HG03045 (cell line): ENCODE measurements at regions not wholly inside any gene's neighbourhood (a gene's known extent, or its start where the extent isn't known, plus 50 kb on each side); places are given as distances from the start of the nearest gene placed in this dataset.

ENCODE experiments used
- ATAC-seq: cut with Tn5 transposase; IDR thresholded peaks from one replicate; pipeline ENCODE4 v1.9.1; 2021; ENCODE audit warnings: mild to moderate bottlenecking, moderate library complexity; ENCODE audit not compliant: unreplicated experiment

DNA sequence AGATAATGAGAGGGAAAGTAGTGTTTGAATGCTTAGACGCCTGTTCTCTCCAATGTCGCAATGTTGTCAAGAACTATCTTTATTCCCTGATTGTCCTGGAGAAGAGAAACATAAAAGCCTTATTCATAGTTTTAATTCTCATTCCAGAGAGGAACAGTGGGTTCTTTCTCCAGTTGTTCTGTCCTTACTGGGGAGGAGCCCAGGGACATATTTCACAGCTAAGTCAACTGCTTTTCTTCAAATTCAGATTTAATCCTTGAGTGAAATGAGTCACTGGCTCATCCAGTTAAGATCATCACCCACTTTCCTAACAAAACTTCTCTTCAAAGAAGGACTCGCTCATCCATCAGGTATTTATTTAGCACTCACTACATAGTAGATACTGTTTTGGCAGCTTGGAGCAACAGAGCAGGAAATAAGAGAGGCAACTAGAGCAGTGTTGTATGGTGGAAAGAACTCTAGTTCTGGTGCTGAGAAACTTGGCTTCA is 365.7 kb upstream of the USP24 start:
- ATAC-seq = no peak

- ATAC-seq = no peak
Observed at GRCh38 chr1:55579332-55580001, 364.3 kb upstream of the USP24 start.

DNA sequence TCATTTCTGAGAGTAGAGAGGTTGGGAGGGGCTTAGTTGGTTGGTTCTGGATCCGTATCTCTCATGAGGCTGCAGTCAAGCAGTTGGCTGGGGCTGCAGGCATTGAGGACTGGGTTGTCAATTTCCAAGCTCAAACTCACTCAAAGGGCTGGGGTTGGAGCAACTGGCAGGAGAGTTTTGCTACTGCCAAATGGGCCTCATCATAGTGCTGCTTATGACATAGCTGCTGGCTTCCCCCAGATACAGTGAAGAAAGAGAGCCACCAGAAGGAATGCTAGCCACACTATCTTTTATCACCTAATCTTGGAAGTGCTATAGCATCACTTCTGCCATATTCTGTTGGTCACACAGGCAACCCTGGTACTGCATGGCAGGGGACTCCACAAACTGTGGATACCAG is 363.5 kb upstream of the USP24 start:
- ATAC-seq = no peak

- ATAC-seq = no peak
Observed at GRCh38 chr1:55575571-55576279, 360.6 kb upstream of the USP24 start.

DNA sequence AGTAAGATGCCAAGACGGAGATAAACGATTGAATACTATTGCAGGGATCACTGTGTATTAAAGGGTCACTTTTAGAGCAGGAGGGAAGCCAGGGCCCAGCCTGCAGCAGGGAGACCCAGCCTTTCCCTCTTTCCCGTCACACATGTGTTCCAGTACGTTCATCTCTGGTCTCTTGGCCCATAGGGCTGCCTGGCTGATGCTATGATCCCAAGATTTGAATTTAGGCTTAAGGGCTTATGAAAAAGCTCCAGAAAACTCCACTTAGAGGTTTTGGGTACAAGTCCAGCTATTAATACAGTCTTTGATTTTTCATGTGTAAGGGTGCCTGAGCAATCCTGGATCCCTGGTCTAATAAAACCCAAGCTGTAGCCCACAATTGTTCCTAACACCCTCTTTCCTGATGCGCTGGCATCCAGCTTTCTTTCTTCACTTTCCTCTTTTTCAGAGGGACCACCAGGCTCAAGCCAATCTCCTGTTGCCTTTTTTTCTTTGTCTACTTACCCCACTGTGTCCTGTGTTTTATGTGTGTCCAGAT is 359.6 kb upstream of the USP24 start:
- no peak for ATAC-seq

GRCh38 chr1:55572878-55573734 is 357.9 kb upstream of the USP24 start:
- no peak for ATAC-seq

- no peak for ATAC-seq
Observed at GRCh38 chr1:55571767-55572166, 356.6 kb upstream of the USP24 start.

- no peak for ATAC-seq
Observed at GRCh38 chr1:55569417-55569816, 354.3 kb upstream of the USP24 start.

DNA sequence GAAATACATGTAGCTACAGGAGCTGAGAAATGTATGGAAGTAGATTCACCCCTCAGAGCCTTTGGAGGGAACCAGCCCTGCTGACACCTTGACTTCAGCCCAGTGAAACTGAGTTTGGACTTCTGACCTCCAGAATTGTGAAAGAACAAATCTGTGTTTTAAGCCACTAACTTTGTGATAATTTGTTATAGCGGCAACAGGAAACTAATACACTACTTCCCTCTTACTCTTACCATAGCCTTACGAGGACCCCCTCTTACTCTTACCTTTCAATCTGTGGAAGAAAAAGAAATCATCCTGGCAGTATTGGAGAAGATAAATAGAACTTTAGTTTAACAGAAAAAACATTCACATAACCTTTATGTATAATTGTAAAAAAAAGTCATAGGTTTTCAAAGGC is 353.6 kb upstream of the USP24 start:
- no peak for ATAC-seq

GRCh38 chr1:55560266-55560665 is 345.1 kb upstream of the USP24 start:
- no peak for ATAC-seq

GRCh38 chr1:55559842-55560241 is 344.7 kb upstream of the USP24 start:
- ATAC-seq = no peak

GRCh38 chr1:55559161-55559611 is 344.0 kb upstream of the USP24 start:
- ATAC-seq = no peak

DNA sequence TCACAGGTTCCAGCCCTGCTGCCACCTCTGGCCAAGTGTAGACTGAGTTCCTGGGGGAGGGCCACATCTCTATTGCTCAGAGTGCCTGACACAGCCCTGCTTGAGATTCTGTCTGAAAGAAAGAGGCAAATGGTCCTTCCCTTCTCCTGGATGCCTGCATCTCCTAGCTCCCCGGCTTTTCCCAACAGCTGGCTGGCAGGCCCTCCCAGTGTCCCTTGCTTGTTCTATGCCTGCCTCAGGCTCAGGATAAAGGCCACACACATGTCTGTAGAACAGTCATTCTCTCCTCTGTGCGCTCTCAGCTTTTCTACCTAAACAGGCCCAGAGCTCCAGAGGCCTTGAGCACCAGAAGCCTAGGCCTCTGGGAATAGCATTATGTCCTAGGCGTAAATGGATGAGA is 343.4 kb upstream of the USP24 start:
- ATAC-seq = no peak

DNA sequence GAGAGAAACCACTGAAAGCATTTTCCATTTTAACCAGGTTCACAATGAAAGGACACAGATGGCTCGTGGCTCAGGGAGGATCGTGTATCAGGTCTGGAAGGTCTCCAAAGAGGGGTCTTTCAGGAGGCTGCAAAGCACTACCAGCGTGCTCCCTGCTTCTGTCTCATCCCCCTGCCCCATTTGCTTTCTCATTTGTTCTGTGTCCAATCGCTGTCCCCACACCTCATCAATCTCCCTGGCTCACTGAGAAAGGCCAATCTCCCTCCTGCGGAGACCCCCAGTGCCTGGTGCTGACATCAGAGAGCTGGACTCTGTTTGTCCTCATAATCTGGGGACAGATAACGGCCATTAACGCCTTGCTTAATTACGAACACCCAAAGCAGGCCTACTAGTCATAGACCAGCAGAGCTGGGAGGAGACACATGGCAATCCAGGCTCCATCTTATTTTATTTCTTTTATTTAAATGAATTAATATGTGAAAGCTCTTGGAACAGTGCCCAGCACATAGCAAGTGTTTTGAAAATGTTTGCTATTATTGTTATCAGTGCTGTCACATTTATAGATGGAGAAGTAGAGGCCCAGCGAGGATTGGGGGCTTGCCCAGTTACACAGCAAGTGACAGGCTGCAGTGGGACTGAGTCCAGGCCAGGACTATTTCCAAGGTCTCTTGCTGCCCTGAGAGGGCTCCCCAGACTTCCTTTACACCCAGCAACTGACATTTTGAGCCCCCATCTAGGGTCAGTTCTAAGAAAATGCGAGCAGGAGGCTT is 341.0 kb upstream of the USP24 start:
- no peak for ATAC-seq

DNA sequence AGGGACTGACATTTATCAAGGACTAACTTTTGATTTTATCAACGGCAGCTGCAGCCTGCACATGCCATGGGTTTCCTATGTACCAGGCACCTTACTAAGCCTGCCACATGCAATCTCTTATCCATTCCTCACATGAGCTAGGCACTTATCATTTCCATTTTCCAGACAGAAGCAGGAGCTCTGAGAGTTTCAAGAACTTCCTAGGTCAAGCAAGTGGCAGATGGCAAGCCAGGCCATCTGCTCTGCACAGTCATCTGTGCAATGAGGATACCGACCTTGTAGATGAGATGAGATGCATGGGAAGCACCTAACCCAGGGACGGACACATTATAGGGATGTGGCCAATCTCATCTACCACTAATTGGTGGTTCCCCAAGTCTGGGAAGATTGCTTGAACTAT is 339.4 kb upstream of the USP24 start:
- ATAC-seq = no peak

GRCh38 chr1:55552636-55553035 is 337.5 kb upstream of the USP24 start:
- ATAC-seq = no peak

- ATAC-seq = no peak
Observed at GRCh38 chr1:55547405-55547804, 332.2 kb upstream of the USP24 start.

DNA sequence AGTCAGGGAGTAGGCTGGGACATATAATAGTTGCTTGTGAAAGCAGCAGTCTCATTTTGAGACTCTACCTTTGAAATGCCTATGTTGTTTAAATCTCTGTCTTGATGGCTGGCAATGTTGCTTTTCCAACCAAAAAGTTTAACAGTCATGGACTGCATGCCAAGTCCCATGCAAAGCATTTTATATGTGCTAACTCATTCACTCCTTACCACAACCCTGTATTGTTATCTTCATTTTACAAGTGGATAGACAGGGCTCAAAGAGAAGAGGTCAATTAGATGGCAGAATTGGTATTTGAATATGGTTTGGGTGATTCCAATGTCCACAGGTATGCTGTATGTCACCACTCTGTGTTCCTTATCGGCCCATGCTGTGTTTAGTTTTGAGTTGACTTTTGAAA is 331.4 kb upstream of the USP24 start:
- no peak for ATAC-seq

- ATAC-seq = no peak
Observed at GRCh38 chr1:55544826-55545225, 329.7 kb upstream of the USP24 start.

DNA sequence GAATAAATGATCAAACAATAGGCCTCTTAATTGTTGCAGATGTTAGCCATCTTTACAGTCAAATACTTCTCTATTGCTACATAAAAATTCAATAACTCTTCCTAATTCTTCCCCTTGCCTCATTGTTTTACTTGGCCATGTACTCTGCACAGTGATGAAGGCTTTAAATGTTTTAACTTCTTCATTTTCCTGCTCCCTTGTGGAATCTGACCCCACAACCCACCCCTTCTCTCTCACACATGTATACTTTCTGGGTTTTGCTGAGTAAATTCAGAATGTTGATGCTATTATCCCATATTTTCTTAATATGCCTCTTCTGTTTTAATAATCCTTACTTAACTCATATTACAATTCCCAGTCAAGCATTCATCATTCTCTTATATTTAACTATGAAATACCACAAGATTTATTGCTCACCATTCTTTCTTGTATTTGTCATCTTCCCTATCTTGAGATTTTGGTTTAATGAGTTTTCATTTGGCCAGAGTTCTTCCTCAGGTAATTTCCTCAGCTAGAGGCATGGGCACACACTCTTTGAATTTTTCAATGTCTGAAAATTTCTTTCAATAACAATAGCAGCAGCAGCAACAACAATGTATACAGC is 327.8 kb upstream of the USP24 start:
- ATAC-seq = no peak
